ENCODE measurements at regions not wholly inside any gene's neighbourhood (a gene's known extent, or its start where the extent isn't known, plus 50 kb on each side); places are given as distances from the start of the nearest gene placed in this dataset.
"Not testable (repeated sequence)": the region's sequence is repeated elsewhere in the genome, so short reads cannot be mapped to it uniquely, and the experiment has no call there.

DNA sequence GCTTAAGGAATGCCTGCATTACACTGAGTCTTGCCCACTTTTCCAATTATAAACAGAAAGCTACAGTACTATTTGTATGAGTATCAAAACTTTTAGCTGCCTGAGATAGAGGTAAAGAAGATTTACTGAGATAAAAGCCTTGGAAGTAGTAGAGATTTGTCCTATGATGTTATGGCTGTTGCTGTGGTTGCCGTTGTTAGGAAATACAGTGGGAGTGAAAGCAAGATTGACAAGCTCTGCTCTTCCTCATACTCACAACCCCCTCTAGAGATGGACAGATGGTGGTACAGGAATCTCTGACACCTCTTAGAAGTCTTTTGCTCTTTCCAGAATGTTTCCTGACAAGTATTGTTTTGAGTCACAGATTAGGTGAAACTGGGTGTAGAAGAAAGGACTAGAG lies 242.5 kb downstream of the RPIA start:
- no peak overlapping the region for H3K27ac Mint-ChIP-seq
- peaks cover 84% of the 10 kb centered on the region for H3K9me3 Mint-ChIP-seq
- no peaks in the 10 kb centered on the region for H3K36me3 Mint-ChIP-seq (ENCODE audit: low read depth)
- TF ChIP-seq CTCF (IDR thresholded peaks at IDR 0.05): no peak
- H3K27me3 Mint-ChIP-seq (ENCODE audit: low read depth, poor library complexity): no peaks in the 10 kb centered on the region
- no peak for DNase-seq
- H3K4me1 Mint-ChIP-seq: no peaks in the 10 kb centered on the region
- no peak overlapping the region for H3K4me3 Mint-ChIP-seq

DNA sequence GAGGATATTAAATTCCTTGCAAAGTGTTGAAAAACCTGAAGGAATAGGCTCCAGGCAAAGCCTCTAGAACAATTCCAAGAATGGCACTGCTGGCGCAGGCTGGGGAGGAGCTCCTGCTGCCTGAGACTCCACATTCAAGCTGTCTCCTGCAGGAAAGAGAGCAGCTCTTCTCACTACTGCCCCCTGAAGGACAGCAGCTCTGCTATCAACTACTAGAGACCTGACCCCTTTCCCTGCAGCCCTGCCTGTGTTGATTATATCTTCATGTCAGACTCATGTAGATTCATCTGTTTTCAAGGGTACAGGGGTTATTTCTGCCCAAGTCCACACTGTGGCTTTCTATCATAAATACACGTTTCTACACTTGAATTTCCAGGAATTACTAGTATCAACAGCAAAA lies 249.7 kb downstream of the RPIA start:
- H3K4me1 Mint-ChIP-seq; H3K36me3 Mint-ChIP-seq (ENCODE audit: low read depth); H3K27me3 Mint-ChIP-seq (ENCODE audit: low read depth, poor library complexity); DNase-seq; H3K4me3 Mint-ChIP-seq; H3K27ac Mint-ChIP-seq: not testable (repeated sequence)
- peaks cover 63% of the 10 kb centered on the region for H3K9me3 Mint-ChIP-seq

DNA sequence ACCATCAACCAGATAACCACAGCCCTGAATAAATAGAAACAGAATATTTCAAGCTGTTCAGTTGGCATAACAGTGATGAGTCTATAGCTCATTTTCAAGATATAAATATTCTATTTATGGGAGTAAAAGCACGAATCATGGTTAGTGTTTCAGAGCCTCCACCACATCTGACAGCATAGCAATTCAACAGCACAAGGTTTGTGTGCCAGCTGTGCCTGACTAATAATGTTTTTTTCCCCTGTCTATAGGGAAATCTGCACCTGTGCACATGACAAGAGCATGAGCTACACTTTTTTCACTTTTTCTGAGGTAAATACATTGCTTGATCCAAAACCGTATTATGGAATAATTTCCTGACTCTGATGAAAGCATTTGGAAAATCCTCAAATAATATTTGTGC lies 251.3 kb downstream of the RPIA start:
- no peak overlapping the region for H3K27ac Mint-ChIP-seq
- H3K4me3 Mint-ChIP-seq: no peak overlapping the region
- H3K27me3 Mint-ChIP-seq (ENCODE audit: low read depth, poor library complexity): no peaks in the 10 kb centered on the region

GRCh38 chr2:88949336-88949735 lies 257.9 kb downstream of the RPIA start:
- no peak for DNase-seq
- peaks cover 71% of the 10 kb centered on the region for H3K9me3 Mint-ChIP-seq
- H3K4me1 Mint-ChIP-seq: no peaks in the 10 kb centered on the region
- no peak for TF ChIP-seq CTCF (IDR thresholded peaks at IDR 0.05)
- H3K27ac Mint-ChIP-seq: no peak overlapping the region
- H3K36me3 Mint-ChIP-seq (ENCODE audit: low read depth): no peaks in the 10 kb centered on the region
- H3K27me3 Mint-ChIP-seq (ENCODE audit: low read depth, poor library complexity): peaks cover 3% of the 10 kb centered on the region
- no peak overlapping the region for H3K4me3 Mint-ChIP-seq

More for the DNA sequence above, 251.3 kb downstream of the RPIA start:
- no peaks in the 10 kb centered on the region for H3K4me1 Mint-ChIP-seq
- no peak for TF ChIP-seq CTCF (IDR thresholded peaks at IDR 0.05)
- no peak for DNase-seq
- no peaks in the 10 kb centered on the region for H3K36me3 Mint-ChIP-seq (ENCODE audit: low read depth)
- H3K9me3 Mint-ChIP-seq: peaks cover 67% of the 10 kb centered on the region

DNA sequence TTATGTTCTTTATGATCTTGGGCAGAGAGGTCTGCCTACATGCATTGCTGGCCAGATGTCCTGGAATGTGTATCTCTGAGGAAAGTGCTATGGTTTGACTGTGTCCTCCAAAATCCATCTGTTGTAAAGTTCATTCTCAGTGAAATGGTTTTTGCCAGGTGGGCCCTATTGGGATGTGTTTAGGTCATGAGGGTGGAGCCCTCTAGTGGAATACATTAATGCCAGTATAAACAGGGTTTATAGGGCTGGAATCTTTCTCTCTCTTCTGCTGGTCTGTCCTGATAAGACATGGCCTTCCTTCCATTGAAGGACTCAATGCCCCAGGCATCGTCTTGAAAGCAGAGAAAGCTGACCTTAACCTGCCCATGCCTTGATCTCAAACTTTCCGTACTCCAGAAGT lies 258.5 kb downstream of the RPIA start:
- Mint-ChIP-seq H3K36me3 (ENCODE audit: low read depth) (no peaks in the 10 kb centered on the region), H3K4me1 (no peaks in the 10 kb centered on the region), H3K9me3 (peaks cover 75% of the 10 kb centered on the region), H3K27me3 (ENCODE audit: low read depth, poor library complexity) (peaks cover 3% of the 10 kb centered on the region), H3K4me3 (no peak overlapping the region), H3K27ac (no peak overlapping the region)
- no peak for TF ChIP-seq CTCF (IDR thresholded peaks at IDR 0.05)
- no peak for DNase-seq

DNA sequence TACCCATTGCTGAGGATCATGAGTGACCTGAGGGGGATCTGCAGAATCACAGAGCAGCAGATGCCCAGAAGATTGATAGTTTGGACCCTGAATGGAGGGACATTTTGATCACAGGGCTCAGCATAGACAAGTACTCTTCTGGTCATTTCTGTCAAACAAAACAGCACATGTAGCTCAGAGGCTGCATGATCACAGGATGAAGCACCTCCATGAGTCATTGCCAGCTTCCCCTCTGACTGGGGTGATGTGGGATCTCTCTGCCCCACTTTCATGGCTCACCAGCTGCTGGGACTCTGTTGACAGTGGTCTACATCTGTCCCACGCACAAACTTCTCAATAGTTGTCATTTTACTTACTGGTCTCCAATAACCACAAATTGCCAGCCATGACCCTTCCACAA lies 264.1 kb downstream of the RPIA start:
- H3K27ac Mint-ChIP-seq: no peak overlapping the region
- no peak overlapping the region for H3K4me3 Mint-ChIP-seq
- peaks cover 82% of the 10 kb centered on the region for H3K9me3 Mint-ChIP-seq
- no peak for DNase-seq
- no peaks in the 10 kb centered on the region for H3K4me1 Mint-ChIP-seq
- no peak for TF ChIP-seq CTCF (IDR thresholded peaks at IDR 0.05)
- H3K36me3 Mint-ChIP-seq (ENCODE audit: low read depth): peaks cover 4% of the 10 kb centered on the region
- no peaks in the 10 kb centered on the region for H3K27me3 Mint-ChIP-seq (ENCODE audit: low read depth, poor library complexity)
